GM19238 (cell line): ENCODE measurements at regions not wholly inside any gene's neighbourhood (a gene's known extent, or its start where the extent isn't known, plus 50 kb on each side); places are given as distances from the start of the nearest gene placed in this dataset.
"Not testable (repeated sequence)": the region's sequence is repeated elsewhere in the genome, so short reads cannot be mapped to it uniquely, and the experiment has no call there.

ENCODE experiments used
- DNase-seq: peaks from one replicate; pipeline ENCODE4 v3.0.0; 2011; ENCODE audit warnings: low spot score; ENCODE audit not compliant: insufficient read length

DNA sequence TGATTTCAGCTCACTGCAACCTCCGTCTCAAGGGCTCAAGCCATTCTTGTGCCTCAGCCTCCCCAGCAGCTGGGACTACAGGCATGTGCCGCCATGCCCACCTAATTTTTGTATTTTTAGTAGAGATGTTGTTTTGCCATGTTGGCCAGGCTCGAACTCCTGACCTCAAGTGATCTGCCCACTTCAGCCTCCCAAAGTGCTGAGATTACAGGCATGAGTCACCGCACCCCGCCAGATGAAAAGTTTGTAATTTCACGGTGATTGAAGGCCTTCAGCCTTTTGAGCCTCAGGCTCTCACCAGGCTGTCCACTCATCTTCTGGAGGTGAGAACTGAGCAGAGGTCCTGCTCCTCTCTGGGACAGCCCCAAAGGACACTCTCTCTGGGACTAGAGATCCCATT is 103.2 kb downstream of the HIF1AN start:
- not testable (repeated sequence) for DNase-seq

DNA sequence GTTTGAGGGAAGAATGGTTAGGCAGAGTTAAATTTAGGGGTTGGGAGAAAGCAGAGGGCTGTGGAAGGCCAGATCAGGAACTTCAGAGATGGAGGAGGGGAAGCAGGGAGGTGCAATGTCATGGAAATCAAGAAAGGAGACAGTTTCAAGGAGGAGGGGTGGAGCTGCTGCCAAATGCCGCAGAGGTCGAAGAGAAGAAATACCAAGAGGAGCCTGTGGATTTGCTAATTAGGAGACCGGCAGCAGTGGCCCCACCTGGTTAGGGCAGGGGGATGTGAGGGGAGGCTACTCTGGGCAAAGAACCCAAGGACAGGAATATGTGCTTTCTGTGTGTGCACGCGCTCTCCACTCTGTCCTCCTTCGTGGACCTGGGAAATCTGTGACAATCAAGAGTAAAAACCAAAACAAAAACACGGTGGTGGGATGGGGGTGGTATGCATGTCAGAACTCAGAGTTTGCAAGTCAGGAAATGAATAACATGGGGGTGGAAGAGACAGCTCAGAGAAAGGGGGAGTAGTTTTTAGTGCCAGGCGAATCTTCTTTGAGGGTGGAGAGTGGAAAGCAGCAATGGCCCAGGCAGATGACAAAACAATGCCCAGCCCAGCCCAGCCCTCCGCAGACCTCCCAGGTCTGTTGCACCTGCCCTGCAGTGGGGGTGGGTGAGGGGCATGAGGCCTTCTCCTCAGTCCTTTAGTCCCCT is 102.9 kb upstream of the PAX2 start:
- no peak for DNase-seq

DNA sequence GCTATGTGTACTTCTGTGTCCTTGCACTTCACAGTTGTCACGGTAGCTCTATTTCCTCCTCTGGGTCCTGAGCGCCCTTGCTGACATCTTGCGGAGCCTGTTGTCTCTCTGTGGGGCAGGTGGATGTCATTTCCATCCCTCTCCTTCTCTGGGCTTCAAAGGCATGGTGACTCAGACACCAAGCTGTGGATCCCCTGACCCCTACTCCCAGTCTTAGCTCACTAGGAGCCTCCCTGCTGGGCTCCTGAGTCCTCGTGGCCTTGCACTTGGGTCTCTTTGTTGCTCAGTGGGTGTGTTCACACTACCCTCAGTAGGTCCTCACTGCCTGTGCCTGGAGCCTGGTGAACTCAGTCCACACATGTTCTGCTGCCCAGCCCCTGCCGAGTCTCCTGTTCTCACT is 100.3 kb upstream of the PAX2 start:
- DNase-seq: no peak

DNA sequence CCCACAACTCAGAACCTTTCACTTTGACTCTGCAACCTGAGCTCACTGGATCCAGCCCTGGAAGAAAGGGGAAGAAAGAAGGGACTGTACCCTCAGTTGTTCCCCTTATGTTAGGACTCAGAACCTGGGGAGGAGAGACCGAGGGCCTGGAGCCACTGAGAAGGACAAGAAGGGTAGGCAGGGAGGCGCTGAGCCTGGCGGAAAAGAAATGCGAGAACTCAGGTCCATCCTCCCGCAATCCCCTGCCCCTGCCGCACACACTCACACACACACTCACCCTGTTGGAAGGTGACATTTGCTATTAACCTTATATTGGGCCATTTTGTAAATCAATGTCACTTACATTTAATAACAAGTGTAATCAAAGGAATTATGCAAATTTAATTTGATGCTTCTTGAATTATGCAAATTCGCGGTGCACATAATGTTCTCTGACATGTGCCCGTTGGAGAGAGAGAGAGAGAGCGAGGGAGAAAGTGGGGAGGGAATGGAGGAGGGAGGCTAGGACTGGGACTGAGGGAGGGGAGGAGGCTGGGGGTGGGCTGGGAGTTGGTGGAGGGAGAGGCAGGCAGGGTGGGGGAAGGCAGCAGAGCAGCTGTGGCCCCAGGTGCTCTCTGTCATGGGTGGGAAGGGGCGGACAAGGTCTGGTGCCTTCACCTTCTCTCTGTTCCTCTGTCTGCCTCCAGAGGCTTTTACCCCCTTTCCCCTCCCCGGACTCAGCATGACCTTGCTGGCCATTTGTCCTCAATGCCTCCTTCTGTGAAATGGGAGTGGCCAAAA is 99.6 kb upstream of the PAX2 start:
- DNase-seq: no peak

DNA sequence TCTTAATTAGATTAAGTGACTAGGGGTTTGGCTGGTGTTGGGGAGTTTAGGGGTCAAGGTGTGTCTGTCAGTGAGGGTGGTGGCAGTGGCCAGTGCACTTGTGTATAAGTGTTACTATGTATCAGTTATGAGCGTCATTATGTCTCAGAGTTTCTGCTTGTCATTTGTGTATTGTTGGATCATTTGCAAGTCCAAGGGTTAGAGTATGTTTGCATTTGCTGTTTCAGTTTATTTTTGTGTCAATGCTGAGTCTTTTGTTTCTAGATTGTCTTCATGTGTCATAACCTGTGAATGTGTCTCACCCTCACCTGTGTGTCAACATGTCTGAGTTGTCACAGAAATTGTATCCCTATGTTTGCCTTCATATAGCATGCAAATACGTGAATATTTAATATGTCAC is 97.5 kb upstream of the PAX2 start:
- DNase-seq: no peak

DNA sequence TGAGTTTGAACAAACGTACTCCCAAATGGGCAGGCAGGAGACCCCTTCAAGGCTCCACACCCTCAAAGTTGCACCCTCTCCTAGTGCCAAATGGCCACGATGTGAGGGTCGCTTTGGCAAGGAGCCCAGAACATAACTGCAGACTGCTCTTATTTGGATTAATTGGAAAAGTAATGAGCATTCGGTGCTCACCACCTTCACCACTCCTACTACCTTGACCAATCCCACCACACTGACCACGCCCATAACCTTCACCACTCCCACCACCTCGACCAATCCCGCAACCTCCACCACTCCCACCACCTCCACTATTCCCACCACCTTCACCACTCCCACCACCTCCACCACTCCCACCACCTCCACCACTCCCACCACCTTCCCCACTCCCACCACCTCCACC is 94.7 kb upstream of the PAX2 start:
- no peak for DNase-seq

DNA sequence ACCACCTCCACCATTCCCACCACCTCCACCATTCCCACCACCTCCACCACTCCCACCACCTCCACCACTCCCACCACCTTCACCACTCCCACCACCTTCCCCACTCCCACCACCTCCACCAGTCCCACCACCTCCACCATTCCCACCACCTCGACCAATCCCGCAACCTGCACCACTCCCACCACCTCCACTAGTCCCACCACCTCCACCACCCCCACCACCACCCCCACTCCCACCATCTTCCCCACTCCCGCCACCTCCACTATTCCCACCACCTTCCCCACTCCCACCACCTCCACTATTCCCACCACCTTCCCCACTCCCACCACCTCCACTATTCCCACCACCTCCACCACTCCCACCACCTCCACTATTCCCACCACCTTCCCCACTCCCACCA is 94.3 kb upstream of the PAX2 start:
- DNase-seq: not testable (repeated sequence)

DNA sequence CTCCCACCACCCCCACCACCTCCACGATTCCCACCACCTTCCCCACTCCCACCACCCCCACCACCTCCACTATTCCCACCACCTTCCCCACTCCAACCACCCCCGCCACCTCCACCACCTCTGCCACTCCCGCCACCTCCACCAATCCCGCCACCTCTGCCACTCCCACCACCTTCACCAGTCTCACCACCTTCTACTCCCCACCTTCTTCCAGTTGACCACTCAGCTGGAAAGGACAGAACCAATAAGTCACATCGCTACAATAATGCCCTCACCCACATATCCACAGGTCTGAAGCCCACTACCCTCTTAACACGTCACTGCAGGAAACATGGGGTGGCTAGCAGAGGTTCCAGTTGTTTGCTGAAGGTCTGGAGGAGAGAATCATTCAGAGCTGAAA is 93.5 kb upstream of the PAX2 start:
- DNase-seq: no peak

DNA sequence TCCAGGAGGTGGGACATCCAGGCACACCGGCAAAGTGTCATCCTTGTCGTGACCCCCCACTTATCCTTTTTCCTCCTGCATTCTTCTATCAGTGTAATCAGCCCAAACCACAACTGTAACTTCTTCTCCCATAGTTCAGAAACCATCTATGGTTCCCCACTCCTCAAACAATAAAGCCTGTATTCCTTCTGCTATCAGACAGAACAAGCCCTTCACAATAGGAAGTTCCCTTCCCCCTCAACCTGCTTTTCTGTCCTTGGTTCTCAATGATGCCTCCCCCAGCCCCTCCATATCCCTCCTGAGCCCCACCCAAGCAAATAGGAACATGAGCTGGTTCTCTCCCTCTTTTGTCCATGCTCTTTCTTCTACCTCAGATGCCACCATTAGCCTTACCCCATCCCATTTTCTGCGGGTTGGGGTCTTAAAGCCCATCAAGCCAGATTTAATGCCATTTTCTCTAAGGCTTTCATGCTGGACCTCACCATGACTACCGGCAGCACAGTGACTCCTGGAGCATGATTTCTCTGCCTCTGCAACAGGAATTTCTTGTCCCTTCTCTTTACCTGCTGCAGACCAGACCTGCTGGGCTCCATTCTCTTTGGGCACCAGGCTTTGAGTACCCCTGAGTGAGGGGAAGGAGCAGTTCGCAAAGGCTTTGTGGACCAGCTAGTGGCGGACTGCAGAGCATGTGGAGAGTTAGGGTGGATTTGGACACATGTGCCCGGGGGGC is 92.8 kb upstream of the PAX2 start:
- DNase-seq: no peak

DNA sequence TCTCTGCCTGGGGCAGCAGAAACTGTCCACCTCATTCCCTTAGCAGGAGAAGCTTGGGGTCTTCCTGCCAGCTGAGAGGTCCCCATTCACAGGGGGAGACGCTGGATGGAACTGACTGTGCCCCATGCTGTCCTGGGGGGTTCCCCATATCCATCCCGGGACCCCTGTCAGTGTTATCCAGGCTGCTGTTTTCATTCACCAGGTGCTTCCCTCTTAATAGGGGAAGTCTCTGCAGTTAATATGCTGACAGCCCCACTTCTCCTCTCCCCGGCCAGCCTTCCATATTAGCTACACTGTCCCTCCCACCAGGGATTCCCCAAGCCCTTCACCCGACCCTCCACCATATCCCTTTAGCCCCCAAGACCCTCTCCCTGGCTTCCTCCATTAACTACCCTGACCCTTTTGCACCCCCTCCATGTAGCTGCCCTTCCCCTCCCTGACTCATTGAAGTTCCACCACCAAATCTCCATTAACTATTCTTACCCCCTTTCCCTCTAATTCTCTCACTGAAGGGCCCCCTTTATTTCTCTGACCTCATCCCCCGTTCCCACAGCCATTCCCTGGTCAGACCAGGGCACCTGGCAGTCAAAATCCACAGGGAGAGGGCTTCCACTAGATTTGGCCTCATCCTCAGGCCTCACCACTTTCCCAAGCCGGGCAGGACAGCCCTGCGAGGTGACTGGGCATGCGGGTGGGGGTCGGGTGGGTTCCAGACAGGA is 92.0 kb upstream of the PAX2 start:
- DNase-seq: no peak

DNA sequence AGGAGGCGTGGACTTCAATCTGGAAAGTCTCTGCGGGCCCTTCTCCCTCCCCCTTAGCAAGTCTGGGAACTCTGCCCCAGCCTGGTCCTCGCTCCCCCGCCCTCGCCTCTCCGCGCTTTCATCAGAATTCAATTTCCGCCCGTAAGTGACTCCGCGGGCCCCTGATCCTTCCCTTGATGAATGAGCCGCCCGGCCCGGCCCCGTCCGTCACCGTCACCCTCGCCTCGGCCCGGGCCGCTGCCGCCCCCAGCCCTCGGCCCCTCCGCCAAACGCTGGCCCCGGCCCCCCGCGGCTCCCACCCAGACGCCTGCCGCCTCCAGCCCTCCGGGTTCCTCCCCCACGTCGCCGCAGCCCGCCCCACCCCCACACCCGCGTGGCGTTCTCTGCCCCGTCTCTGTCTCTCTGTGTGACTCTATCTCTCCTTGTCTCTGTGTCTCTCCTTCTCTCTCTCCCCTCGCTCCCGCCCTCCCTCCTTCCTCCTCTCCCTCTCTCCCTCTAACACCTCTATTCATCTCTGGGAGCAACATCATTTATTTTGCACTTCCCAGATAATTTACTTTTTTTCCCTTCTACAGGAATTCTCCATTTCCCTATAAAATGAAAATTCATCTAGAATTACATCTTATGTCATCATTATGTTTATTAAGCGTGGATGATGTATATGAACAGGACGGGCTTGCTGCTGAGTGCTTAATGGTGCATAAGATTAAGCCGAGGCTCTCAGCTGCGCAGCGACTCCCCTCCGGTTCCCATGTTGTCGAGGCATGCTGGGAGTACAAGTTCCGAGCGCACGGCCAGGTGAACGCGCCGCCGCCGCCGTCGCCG is 91.2 kb upstream of the PAX2 start:
- no peak for DNase-seq

DNA sequence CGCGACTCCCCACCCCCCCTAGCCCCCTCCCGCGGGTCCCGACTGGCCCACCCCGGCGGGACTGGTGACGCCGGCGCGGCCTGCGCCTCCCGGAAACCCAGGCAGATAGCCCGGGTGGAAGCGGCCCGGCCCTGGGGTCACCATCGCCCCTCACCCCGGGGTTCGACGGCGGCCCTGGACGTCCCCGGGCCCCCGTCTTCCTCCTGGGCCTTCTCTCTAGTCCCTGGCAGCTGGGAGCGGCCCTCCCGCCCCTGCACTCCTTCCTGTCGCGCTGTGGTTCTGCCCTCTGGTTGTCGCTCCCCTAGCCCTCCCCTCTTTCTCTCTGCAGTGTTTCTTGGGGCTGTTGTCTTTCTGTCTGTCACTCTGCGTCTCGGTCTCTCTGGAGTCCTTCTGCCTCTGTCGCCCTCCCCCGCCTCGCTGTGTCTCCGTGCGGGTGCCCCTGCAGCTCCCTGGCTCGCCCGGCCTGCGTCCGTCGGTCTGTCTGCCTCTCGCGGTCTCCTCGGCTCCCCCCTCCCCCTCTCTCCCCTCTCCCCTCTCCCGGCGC is 90.5 kb upstream of the PAX2 start:
- DNase-seq: no peak

DNA sequence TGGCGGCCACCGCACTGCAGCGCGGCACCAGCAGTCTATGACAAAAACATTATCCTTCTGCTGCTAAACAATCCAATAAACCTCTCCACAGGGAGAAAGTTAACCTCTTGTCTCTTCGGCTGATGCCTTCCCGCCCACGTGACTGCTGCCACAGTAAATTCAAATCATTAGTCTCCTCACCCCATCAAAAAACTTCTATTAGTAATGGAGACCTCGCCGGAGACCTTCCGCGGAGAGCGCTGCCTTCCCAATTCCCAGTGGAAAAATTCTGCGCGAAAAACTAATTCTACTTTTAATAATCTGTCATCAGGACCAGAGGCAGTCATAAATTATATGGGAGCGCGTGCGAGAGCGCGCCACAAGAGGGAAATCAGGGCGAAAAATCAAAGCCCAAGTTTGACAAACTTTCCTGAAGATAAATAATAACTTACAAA is 90.0 kb upstream of the PAX2 start:
- DNase-seq: no peak

DNA sequence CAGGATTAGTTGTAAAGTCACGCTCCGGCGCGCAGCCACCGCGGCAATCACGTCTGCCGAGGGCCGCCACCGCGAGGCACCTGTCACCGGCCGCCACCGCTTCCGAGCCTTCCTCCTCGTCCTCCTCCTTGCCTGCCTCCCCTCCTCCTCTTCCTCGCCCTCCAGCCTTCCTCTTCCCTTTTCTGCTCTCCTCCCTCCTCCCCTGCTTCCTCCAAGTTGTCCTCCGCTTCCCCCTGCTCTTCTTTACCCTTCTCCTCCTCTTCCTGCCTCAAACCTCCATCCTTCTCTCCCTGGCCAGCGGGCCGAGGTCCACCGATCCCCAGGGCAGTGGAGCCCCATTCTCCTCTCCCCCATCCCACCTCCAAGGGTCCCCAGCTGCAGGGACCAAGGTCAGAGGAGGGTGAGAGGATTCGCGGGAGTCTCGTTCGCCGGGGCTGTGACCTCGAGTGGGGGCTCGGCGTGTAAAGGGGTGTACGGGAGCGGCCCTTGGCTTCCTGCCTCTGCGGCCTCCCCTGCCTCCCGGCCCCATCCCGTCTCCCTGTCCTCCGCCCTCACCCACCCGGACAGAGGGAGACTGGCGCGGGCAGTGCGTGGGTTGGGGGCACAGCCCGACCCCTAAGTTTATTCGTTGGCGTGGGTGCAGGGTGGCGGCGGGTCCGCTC is 89.5 kb upstream of the PAX2 start:
- DNase-seq: no peak

DNA sequence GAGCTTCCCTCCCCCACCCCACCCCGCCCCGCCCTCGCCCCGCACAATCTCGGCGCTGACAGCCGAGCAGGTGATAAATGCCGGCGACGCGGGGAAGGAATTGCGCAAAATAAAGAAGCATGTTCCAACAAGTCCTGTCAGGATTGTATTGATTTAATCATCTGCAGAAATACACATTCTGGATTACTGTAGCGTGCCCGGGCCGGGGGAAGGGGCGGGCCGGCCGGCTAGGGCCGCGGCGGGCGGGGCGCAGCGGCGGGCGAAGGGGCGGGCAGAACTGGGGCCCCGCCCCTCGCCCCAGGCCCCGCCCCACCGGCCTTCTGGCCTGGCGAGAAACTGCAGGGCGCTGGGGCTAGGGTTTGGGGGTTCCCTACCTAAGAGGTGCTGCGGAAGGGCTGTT is 88.9 kb upstream of the PAX2 start:
- DNase-seq: no peak

DNA sequence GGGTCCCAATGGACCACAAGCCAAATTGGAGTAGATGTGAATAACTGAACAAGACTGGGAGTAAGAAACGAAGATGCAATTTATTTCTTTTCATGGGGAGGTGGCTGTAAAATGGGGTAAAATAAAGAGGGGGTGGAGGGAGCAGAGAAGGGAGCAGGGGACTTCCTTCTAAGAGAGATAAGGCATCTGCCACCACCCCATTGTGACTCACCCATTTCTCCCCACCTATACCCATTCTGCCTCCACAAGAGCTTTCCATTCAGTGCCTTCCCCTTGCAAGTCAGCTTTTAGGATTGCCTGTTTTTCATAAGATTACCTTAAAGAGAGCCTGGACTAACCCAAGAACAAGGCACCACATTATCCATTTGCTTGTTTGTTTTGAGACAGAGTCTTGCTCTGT is 87.1 kb upstream of the PAX2 start:
- DNase-seq: no peak

DNA sequence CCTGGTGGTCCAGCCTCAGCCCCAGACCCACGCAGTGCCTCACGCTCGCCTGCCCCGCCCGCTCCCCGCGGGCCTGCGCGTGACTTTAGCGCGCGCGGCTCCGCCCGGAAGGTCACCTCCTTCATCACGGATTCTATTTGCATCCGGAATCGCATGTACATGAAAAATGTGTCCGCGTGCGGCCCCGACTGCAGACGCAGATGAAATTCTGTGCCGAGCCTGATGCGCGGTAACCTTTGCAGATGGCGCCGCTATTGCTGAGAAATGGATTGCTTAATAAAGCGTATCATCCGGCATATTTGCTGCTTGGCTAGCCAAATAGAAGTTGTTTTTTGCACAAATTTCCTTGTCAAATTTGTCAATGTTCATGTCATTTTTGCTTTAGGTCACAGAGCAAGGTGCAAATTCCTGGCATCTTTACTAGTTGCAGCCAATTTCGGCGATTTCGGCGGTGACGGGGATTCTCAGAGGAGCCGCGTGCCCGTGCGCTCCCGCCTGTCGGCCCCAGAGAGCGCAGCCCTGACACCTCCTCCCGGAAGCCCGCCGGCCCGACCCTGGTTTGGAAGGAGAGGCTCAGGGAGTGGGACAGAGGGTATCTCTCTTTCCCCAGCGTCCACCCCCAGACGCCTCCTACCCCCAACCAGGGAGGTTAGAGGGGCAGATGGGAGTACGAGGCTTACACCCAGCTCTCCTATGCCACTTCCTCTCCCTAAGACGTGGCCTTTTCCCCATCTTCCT is 85.9 kb upstream of the PAX2 start:
- no peak for DNase-seq

DNA sequence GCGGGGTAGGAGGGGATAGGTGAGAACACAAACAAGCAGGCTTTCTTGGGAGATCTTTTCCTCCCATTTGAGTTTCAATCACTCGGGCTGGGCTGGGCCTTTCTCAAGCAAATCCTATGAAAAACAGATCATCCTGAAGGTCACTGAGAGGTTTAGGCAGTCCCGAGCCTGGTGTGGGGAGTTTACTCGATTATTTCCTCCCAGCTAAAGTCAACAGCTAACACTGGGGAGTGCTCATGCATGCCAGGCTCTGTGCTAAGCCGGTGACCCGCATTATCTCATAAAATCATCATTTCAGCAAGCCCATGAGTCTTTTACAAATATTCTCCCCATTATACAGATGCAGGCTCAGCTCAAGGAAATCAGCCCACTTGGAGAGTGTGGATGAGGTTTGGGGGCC is 85.0 kb upstream of the PAX2 start:
- DNase-seq: no peak

DNA sequence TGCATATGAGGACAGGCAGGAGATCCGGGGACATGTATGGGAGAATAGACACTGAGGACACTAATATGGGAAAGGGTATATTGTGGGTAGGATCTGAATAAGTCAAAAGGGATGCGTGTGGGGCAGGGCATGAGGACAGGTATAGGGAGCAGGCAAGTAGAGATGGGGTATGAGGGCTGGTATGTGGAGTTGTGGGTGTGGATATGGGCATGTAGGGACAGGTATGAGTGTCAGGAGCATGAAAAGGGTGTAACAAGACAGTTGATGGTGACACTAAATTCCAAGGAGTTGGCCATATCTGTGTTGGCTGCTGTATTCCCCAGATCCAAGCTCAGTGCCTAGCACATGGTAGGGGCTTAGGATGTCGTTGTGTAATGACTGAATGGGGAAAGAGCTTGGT is 84.4 kb upstream of the PAX2 start:
- no peak for DNase-seq
